ENCODE measurements at regions not wholly inside any gene's neighbourhood (a gene's known extent, or its start where the extent isn't known, plus 50 kb on each side); places are given as distances from the start of the nearest gene placed in this dataset.
A peak's percentile ranks its signal among the peaks of the same experiment; 100 is the strongest.

DNA sequence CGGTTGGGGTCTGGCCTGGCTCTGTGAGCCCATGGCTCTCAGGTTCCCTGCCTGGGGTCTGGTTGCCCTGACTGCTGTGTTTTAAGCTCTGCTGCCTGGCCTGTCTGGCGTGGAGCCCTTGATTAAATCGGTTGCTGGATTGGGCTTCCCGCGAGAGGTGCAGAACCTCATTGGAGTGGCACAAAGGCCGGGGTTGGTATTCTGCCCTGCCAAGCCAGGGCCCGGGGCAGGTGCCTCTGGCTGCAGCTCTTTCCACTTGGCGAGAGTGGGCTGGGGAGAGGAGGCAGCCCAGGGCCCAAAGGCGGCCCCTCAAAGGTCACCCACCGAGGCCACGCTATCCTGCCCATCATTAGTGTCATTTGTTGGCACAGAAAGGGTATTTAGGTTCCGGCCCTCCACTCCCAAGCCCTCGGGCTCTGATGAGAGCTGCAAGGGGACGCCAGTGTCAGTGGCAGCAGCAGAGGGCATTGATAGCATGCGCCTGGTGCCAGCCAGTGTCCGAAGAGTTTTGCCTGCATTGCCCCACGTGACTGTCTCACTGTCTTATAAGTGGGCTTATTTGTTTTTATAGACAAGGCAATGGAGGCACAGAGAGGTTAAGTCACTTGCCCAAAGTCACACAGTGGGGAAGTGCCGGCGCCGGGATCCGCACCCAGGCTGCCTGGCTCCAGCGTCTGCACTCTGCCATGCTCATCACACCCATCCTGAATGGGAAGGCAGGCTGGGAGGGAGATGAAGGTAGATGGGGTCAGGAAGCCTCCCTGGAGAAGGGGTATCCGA, 68.0 kb upstream of the CIBAR2 start:
- H3K36me3 Mint-ChIP-seq (ENCODE audit: low read depth): peaks cover 49% of the 10 kb centered on the region
- TF ChIP-seq, protein P1, sequence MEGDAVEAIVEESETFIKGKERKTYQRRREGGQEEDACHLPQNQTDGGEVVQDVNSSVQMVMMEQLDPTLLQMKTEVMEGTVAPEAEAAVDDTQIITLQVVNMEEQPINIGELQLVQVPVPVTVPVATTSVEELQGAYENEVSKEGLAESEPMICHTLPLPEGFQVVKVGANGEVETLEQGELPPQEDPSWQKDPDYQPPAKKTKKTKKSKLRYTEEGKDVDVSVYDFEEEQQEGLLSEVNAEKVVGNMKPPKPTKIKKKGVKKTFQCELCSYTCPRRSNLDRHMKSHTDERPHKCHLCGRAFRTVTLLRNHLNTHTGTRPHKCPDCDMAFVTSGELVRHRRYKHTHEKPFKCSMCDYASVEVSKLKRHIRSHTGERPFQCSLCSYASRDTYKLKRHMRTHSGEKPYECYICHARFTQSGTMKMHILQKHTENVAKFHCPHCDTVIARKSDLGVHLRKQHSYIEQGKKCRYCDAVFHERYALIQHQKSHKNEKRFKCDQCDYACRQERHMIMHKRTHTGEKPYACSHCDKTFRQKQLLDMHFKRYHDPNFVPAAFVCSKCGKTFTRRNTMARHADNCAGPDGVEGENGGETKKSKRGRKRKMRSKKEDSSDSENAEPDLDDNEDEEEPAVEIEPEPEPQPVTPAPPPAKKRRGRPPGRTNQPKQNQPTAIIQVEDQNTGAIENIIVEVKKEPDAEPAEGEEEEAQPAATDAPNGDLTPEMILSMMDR (IDR thresholded peaks at IDR 0.05; ENCODE audit: unreplicated experiment in 3 of 3): no peak
- H3K27ac Mint-ChIP-seq: peak overlapping the region in 2 of 3 experiments; percentile 15 to 22
- H3K4me3 Mint-ChIP-seq: no peak overlapping the region
- peaks cover 8% of the 10 kb centered on the region for H3K9me3 Mint-ChIP-seq
- peaks cover 60% of the 10 kb centered on the region for H3K4me1 Mint-ChIP-seq
- H3K27me3 Mint-ChIP-seq (ENCODE audit: low read depth): no peaks in the 10 kb centered on the region

DNA sequence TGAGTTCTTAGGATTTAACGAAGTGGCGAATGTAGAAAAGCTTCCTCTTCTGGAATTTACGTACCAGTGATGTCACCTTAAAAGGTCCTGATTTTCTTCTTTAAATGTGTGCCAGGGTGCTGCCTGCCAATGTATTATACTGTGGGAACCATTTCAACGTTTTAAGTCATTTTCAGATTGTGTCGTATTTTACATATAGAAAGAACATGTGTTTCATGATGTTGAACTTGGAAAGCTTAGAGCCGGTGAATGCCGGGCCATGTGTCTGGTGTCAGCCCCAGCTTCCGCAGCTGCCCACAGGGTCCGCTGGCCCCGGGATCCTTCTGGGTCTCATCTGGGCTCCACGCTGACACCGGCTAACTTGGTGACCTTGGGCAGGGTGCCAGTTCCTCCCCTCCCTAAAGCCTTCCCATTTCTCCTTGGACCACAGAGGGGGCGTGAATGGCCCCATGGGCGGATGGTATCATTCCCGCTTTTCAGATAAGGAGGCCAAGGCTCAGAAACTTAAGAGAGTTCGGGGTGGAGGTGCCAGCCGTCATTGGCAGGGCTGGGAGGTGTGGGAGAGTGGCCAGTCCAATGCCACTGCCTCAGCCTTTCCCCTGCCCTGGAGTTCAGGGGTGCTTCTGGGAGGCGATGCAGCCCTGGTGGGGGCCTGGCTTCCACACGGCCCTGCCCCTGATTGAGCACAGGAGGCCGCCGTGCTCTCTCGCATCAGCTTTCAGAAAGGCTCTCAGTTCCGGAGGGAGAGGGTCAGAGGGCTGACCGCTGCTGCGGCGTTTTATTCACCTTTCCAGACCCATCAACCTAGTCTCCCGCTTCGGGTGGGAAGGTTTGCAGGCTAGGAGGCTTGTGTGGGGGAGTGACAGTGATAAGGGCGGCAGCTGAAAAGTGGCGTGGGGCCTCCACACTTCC, 68.8 kb upstream of the CIBAR2 start:
- H3K9me3 Mint-ChIP-seq: peaks cover 8% of the 10 kb centered on the region
- peaks cover 58% of the 10 kb centered on the region for H3K36me3 Mint-ChIP-seq (ENCODE audit: low read depth)
- no peaks in the 10 kb centered on the region for H3K27me3 Mint-ChIP-seq (ENCODE audit: low read depth)
- TF ChIP-seq, protein P1 (IDR thresholded peaks at IDR 0.05; ENCODE audit: unreplicated experiment in 3 of 3): no peak
- peak overlapping the region in 1 of 3 experiments; percentile 22 for H3K27ac Mint-ChIP-seq
- H3K4me3 Mint-ChIP-seq: no peak overlapping the region
- peaks cover 51% of the 10 kb centered on the region for H3K4me1 Mint-ChIP-seq

DNA sequence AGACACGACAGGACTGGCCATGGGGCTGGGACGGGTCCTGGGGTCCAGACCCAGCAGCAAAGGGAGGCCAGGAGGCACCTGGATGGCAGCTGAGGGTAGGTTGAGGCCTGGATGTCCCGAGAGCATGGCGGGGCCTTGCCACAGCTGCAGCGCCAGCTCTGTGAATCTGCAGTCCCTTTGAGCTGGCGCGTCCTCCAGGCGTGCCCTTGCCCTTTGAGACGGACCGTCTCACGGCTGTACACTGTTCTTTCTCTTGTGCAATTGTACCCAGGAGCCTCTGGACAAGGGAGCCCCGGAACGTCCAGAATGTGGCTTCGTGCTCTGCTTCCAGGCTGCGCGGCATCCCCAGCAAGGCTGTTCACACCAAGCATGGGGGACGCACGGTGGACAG, 69.5 kb upstream of the CIBAR2 start:
- Mint-ChIP-seq H3K27ac (no peak overlapping the region), H3K9me3 (peaks cover 8% of the 10 kb centered on the region), H3K27me3 (ENCODE audit: low read depth) (no peaks in the 10 kb centered on the region), H3K36me3 (ENCODE audit: low read depth) (peaks cover 62% of the 10 kb centered on the region), H3K4me3 (no peak overlapping the region), H3K4me1 (peaks cover 45% of the 10 kb centered on the region)
- TF ChIP-seq, protein P1 (IDR thresholded peaks at IDR 0.05; ENCODE audit: unreplicated experiment in 3 of 3): no peak

DNA sequence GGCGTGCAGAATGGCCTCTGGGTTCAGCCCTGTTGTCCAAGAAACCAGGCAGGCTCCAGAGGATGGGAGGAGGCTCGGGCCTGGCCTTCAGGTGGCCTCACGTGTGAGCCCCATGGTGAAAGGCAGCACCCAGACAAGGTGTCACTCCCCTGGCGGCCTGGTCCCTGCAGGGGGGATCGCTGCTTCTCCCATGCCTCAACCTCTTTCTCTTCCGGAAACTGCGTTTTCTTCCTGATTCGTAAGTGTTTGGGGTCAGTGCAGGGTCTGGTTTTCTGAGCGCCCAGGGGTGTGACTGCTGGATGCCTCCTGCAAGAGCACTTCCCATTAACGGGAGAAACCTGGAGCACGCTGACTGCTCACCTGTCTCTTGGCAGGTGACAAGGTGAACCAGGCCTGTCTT, 70.0 kb upstream of the CIBAR2 start:
- TF ChIP-seq, protein P1 (IDR thresholded peaks at IDR 0.05; ENCODE audit: unreplicated experiment in 3 of 3): no peak
- peaks cover 39% of the 10 kb centered on the region for H3K4me1 Mint-ChIP-seq
- H3K27ac Mint-ChIP-seq: no peak overlapping the region
- peaks cover 8% of the 10 kb centered on the region for H3K9me3 Mint-ChIP-seq
- no peaks in the 10 kb centered on the region for H3K27me3 Mint-ChIP-seq (ENCODE audit: low read depth)
- no peak overlapping the region for H3K4me3 Mint-ChIP-seq
- peaks cover 60% of the 10 kb centered on the region for H3K36me3 Mint-ChIP-seq (ENCODE audit: low read depth)

DNA sequence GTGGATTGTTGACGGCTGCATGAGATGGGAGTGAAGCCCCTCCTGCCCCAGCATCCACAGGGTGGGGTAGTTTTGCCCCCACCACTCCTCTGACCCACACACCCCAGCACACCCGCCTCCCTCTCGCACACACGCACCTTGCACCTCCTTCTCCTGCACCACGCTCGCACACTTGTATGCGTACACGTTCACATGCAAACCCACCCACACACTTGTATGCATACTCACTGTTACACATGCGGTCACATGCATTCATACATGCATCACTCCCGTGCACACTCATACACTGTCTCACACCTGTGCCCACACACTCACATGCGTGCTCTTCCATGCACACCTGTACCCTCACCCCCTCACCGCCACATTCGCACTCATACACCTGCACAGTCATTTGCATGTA, 70.5 kb upstream of the CIBAR2 start:
- Mint-ChIP-seq H3K27me3 (ENCODE audit: low read depth) (no peaks in the 10 kb centered on the region), H3K27ac (no peak overlapping the region), H3K4me1 (peaks cover 34% of the 10 kb centered on the region), H3K9me3 (peaks cover 8% of the 10 kb centered on the region), H3K4me3 (no peak overlapping the region), H3K36me3 (ENCODE audit: low read depth) (peaks cover 55% of the 10 kb centered on the region)
- TF ChIP-seq, protein P1 (IDR thresholded peaks at IDR 0.05; ENCODE audit: unreplicated experiment in 3 of 3): no peak

Measured in nephron (organoid).